ENCODE measurements at regions not wholly inside any gene's neighbourhood (a gene's known extent, or its start where the extent isn't known, plus 50 kb on each side); places are given as distances from the start of the nearest gene placed in this dataset.

- no peak for DNase-seq
Measured at GRCh38 chr21:27649323-27649722, 682.4 kb upstream of the ADAMTS5 start.

DNA sequence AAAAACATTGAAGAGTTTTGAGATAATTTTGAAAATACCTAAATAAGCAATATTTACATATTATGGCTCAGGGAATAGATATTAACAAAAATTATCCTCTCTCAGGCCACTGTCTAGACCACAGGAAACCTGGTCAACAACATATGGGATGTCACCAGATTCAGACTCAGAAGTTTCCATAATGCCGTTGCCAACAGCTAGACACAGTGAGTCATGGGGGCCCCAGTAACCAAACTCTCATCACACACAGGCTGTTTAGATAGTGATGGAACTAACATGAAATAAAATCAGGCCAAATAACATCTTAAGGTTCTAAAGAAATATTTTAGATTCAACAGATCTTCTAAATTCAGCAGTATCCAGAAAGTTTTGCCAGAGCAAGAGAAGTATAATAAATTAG, 681.7 kb upstream of the ADAMTS5 start:
- DNase-seq = no peak

DNA sequence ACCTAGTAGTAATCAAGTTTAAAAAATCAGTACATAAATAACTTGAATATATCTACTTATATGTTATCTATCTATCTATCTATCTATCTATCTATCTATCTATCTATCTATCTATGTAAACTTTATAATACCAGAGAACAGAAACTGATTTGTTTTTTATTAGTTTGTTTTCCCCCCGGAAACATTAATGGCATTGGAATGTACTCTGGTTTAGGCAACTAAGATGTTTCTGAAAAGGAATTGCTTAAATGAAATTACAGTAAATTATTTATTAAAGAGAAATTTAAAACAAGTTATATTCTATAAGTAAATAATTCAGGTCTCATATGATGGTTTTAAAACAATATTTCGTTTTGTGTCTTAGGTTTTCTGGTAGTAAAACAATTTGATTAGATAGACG, 681.0 kb upstream of the ADAMTS5 start:
- no peak for DNase-seq

DNA sequence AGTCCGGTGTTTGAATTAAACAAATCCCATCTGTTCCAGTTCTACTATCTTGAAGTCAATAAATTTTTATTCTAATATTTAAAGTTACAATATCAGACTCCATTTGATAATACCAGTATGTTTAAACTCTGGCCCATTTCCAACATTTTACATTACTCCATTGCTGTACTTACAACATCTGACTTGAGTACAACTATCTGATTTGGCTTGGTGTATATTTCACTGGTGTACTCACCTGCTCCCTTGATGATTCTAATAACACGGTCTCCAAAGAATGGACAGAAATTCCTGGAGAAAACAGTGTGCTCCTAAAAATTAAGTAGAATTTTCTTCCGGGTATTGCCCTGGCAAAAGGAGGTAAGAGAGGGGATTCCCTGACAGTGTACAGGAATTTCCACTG, 680.5 kb upstream of the ADAMTS5 start:
- no peak for DNase-seq

GRCh38 chr21:27646691-27647090, 679.8 kb upstream of the ADAMTS5 start:
- DNase-seq = no peak

DNA sequence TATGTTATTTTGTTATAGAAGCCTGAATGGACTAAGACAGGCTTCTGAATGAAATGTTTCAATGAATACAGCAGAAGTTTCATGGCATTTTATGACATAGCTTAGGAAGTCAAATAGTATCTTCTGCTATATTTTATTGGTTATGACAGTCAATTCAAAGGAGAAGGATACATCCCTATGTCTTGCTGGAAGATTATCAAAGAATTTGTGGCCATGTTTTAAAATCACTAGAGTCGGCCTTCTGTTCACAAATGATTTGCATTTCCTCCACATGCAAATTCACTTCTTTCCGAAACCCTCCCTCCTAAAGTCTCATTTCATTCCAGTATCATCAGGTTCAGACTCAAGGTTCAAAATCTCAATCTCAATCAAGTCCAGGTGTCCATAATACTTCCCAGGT, 679.2 kb upstream of the ADAMTS5 start:
- no peak for DNase-seq

GRCh38 chr21:27645285-27645684, 678.4 kb upstream of the ADAMTS5 start:
- DNase-seq = no peak

GRCh38 chr21:27643326-27643725, 676.4 kb upstream of the ADAMTS5 start:
- no peak for DNase-seq

GRCh38 chr21:27639286-27639685, 672.4 kb upstream of the ADAMTS5 start:
- no peak for DNase-seq

DNA sequence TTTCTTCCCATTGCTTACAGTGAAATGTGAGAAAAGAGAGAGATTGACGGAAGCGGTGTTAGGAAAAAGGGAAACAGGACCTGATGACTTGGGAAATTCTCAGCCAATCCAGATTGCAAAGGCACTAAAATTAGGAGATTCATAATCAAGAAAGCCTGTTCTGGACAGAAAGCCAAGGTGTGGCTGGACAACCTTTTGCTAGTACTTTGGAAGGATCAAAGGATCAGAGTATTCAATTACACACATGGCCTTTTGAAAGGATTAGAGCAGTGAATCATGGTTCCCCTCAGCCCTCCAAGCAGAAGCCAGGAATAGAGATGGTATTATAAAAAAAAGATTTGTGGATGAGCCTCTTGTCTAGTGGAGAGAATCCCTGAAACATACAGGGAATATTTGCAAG, 669.8 kb upstream of the ADAMTS5 start:
- no peak for DNase-seq

DNA sequence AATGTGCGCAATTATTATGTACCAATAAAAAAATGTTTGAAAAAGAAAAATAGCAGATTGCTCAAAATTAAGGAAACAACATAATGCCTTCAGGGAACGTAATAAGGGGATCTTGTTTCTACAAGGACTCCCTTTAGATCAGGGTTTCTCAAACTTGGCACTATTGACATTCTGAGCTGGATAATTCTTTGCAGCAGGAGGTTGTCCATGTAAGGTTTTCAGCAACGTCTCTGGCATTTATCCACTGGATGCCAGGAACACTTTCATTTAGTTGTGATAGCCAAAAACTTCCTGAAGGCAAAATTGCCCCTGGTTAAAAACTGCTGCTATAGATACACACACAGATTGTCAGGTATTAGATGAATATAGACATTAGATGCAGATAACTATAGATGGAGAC, 666.7 kb upstream of the ADAMTS5 start:
- no peak for DNase-seq

- no peak for DNase-seq
Measured at GRCh38 chr21:27631471-27631870, 664.6 kb upstream of the ADAMTS5 start.

DNA sequence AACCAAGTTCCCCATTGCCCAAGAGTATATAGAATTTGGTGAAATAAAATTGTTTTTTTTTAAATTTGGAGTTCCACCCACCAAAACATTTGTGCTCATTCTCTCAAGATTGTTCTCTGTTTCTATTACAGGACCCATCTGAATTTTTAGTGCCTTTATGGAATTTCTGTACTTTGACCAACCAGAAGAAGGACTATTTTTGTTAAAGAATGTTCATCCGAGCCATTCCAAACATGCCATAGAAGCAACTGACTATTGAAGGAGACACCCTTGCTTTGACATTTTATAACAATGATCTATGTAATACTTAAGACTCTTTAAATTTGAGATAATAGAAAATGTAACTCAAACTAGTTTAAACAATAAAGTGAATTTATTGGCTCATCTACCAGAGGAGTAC, 655.7 kb upstream of the ADAMTS5 start:
- DNase-seq = no peak

DNA sequence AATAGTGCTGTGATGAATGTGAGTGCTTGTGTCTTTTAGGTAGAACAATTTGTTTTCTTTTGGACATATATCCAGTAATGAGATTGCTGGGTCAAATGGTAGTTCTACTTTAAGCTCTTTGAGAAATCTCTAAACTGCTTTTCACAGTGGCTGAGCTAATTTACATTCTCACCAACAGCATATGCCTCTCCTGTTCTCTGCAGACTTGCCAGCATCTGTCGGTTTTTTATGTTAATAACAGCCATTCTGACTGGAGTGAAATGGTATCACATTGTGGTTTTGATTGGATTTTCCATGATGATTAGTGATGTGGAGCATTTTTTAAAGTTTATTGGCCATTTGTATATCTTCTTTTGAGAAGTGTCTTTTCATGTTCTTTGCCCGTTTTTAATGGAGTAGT, 647.3 kb upstream of the ADAMTS5 start:
- DNase-seq = no peak

- no peak for DNase-seq
Measured at GRCh38 chr21:27606422-27606821, 639.5 kb upstream of the ADAMTS5 start.

- no peak for DNase-seq
Measured at GRCh38 chr21:27596196-27596595, 629.3 kb upstream of the ADAMTS5 start.

DNA sequence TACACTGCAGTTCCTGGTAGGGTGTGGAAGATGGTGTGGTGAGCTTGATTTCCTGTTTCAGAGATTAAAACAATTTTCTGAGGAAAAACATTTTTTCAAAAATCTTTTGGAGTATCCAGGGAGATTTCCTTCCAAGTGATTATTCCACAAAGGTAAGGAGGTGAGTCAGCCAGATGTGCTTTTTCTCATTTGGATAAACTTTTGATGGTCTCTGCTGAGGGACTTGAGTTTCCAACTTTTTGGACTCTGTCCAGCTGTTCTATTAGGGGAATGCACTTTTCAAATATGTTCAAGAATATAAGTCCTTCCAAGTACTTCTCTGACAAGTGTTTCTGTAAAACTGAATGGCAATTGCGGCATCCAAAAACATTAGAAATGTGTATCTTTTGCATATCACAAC, 628.8 kb upstream of the ADAMTS5 start:
- DNase-seq = no peak

- DNase-seq = no peak
Measured at GRCh38 chr21:27590271-27590670, 623.4 kb upstream of the ADAMTS5 start.

DNA sequence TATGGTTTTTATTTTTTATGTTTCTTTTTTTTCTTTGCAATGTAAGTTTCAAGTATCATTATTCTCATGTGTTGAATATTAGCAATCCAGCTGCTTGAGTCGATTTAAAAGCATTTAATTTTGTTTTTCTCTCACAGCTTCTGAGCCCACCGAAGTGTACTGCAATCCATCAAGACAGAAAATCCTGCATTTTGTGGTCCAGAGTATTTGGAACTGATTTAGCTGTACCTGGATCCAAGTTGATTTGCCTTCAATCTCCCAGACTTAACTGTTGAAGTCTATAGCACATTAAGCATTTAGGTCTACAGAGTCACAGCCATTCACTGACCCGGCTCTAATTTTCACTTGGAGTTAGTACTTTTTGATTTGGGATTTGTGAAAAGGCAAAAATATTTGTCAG, 622.9 kb upstream of the ADAMTS5 start:
- no peak for DNase-seq

DNA sequence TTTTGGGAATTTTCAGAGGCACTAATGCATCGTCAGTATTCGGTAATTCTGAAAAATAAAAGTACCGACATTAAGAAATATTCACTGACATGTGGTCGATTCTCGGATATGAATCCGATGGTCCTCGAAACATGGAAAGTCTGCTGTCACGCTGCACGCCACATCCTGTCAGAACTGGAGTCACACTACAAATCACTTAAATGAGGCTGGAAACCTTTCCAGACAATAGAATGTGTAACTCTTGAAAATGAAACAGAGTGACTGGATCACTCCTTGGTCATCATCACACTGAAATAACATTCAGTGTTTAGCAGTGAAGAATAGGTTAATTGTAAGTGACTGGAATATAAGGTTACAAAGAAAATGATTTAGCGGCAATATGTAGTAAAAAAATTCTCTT, 620.1 kb upstream of the ADAMTS5 start:
- no peak for DNase-seq

DNA sequence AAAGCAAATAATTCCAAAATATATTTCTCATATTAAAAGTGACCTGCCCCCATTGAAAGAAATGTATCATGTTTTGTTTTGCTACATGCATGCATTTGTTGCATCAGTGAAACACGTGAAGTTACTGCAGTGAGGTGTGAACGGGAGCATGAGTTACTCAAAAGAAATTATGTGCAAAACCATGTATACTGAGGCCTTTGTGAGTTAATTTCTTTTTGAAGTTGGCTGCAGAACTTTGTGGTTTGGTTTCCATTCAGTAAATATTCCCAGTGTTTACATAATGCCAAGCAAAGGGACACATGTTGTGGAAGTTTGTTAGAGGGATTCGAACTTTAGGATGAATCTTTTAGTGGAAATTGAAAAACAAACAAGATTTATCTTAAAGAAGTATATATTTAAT, 619.4 kb upstream of the ADAMTS5 start:
- DNase-seq = no peak

- no peak for DNase-seq
Measured at GRCh38 chr21:27584256-27584655, 617.4 kb upstream of the ADAMTS5 start.

DNA sequence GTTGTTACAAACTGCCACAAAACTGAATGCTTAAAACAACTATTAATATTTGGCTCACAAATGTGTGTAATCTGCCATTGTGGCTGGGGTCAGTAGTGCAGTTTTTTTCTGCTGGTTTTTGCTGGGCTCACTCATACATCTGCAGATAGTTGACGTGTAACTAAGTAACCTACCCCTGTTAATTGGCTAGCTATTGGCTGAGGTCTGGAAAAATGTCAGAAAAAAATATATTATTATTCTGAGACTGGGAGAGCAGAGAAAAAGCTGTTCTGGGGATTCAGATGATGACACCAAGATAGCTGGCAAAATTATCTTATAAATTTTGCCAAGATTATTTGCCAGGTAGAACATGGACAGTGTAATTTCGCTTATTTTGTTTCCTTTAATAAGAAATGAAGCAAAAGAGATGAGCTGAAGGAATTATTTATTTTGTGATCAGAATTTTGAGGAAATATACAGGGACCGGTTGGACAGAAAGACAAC, 616.1 kb upstream of the ADAMTS5 start:
- DNase-seq = no peak

DNA sequence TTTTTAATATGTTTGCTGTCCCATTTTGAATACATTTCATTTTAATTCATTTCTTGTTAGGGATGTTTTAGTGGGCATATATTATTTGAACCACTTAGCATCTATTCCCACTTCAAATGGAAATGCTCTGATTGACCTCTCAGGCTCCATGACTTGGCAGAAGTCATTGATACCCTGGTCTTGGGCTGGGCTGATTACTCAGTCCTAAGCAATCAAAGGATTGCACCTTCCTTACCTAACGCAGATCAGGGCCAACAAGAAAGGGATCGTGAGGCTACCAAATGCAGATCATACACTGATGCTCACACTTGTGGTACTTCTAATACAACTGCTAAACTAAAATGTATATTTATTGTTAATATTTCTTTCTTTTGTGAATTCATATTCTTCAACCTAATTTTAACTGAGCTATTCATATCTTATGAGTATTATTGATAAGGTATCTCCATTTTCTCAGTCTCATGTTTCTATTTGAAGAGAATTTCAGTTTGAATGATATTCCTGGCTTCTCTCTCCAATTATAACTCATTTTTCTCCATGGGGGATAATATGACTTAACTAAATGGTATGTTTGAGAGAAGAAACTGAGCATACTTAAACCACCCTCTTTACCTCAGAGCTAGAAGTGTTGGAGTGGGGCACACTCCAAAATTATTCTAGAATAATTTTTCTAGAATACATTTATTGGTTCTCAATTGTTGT, 615.5 kb upstream of the ADAMTS5 start:
- DNase-seq = no peak

DNA sequence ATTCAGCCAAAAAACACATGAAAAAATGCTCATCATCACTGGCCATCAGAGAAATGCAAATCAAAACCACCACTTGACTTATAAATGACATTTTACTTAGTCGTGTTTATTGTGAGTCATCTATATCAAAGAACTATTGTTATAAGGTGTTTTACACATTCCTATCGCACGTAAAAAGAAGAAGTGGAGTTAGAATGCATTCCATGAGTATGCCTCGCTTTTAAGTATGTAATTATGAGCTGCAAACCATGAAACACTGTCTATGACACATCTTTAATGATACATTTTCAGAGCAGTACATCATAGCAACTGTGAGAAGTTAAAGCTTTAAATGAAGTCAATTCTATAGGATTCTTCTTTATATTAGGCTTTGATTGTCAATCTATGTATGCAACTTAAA, 614.3 kb upstream of the ADAMTS5 start:
- DNase-seq = no peak

DNA sequence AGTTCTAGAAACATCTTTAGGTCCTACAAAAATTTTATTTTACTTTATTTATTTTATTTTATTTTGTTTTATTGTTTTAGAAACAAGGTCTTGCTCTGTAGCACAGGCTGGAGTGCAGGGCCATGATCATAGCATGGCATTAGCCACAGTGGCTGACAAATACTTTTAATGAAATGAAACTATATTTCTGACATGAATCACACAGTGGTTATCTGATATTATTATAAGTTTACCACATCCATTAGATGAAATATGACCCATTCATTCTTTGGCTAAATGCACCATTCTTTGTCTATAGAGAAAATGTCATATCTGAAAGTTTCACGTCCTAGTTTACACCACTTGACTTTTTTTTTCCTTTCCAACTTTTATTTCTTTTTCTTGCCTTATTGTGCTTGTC, 613.4 kb upstream of the ADAMTS5 start:
- DNase-seq = no peak

All from stimulated activated CD4-positive, alpha-beta T cell treated with anti-CD3 and anti-CD28 coated beads, Interleukin-4, amount 100 ng/mL, for 24 hours (primary cell).